ENCODE measurements at regions not wholly inside any gene's neighbourhood (a gene's known extent, or its start where the extent isn't known, plus 50 kb on each side); places are given as distances from the start of the nearest gene placed in this dataset.

- TF ChIP-seq CTCF (tag by site-specific recombination; IDR thresholded peaks at IDR 0.05): no peak
- no peak for TF ChIP-seq ZNF140 (tag by site-specific recombination; IDR thresholded peaks at IDR 0.05)
- TF ChIP-seq INSM2 (tag by site-specific recombination; IDR thresholded peaks at IDR 0.05): no peak
- TF ChIP-seq ZNF585B (tag by site-specific recombination; IDR thresholded peaks at IDR 0.05): no peak
- TF ChIP-seq AEBP2 (tag by site-specific recombination; IDR thresholded peaks at IDR 0.05; ENCODE audit: borderline replicate concordance): no peak
- no peak for TF ChIP-seq ZNF280D (tag by site-specific recombination; IDR thresholded peaks at IDR 0.05)
- TF ChIP-seq ZNF274 (IDR thresholded peaks at IDR 0.05; ENCODE audit: low read length): no peak
- no peak for TF ChIP-seq ZNF274 (tag by site-specific recombination; IDR thresholded peaks at IDR 0.05; ENCODE audit: borderline replicate concordance)
- TF ChIP-seq KLF16 (tag by site-specific recombination; IDR thresholded peaks at IDR 0.05): no peak
- no peak for TF ChIP-seq ZNF23 (tag by site-specific recombination; IDR thresholded peaks at IDR 0.05; ENCODE audit: borderline replicate concordance)
- no peak for TF ChIP-seq SP7 (tag by site-specific recombination; IDR thresholded peaks at IDR 0.05)
- TF ChIP-seq PRDM10 (tag by site-specific recombination; IDR thresholded peaks at IDR 0.05): no peak
- TF ChIP-seq ZNF621 (tag by site-specific recombination; IDR thresholded peaks at IDR 0.05): no peak
Measured at GRCh38 chr18:34315591-34316352, 91.1 kb upstream of the NOL4 start.

Measured in HEK293 (cell line).